ENCODE measurements at regions not wholly inside any gene's neighbourhood (a gene's known extent, or its start where the extent isn't known, plus 50 kb on each side); places are given as distances from the start of the nearest gene placed in this dataset.
A peak's percentile ranks its signal among the peaks of the same experiment; 100 is the strongest.
"Not testable (repeated sequence)": the region's sequence is repeated elsewhere in the genome, so short reads cannot be mapped to it uniquely, and the experiment has no call there.

DNA sequence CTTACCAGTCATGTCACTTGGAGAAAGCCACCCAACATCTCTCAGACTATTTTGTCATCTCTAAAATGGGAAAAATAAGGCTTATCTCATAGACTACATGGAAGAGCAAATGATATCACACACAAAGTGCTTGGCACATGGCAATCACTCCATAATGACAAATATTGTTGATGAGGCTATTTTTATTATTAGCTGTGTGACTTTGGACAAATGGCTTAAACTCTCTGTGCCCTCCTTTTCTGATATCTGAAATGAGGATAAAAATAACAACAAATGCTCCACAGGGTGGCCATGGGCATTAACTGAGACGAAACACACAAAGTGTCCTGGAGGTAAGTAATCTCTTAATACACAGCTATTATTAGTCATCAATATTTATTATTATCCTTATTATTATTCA, 125.5 kb upstream of the HAND1 start:
- Histone ChIP-seq H3K4me3 (ENCODE audit: low read length) (no peak overlapping the region), H3K9ac (ENCODE audit: low read length) (no peak overlapping the region), H3K9me3 (ENCODE audit: control insufficient read depth, low read length) (no peaks in the 10 kb centered on the region), H3K27me3 (replicated peaks; ENCODE audit: control insufficient read depth, insufficient read depth, low read length) (peaks cover 62% of the 10 kb centered on the region), H3K36me3 (ENCODE audit: control insufficient read depth, insufficient read depth, low read length, severe bottlenecking) (no peaks in the 10 kb centered on the region), H3K4me1 (ENCODE audit: control insufficient read depth, insufficient read depth, low read length) (peaks cover 6% of the 10 kb centered on the region)
- no peak for DNase-seq (ENCODE audit: low read depth)

DNA sequence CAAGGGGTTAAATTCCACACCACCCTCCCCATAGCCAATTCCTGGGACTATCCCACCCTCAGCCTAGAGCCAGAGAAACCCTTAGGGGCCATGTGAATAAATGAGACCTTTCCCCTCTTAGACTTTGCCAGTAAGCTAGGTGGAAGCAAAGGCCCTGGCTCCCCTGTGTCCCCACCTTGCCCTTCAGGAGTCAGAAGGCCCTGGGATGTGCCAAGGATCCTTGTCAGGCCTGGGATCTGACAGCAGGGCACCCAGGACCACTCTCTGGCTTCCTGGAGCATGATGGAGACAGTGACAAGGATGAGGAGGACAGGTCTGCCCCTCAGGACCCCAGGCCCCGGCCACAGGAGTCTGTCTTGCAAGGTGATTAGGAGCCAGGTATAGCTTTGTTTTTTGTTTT, 125.0 kb upstream of the HAND1 start:
- Histone ChIP-seq H3K4me3 (ENCODE audit: low read length) (no peak overlapping the region), H3K4me1 (ENCODE audit: control insufficient read depth, insufficient read depth, low read length) (peaks cover 6% of the 10 kb centered on the region), H3K27me3 (replicated peaks; ENCODE audit: control insufficient read depth, insufficient read depth, low read length) (peaks cover 62% of the 10 kb centered on the region), H3K9ac (ENCODE audit: low read length) (no peak overlapping the region), H3K9me3 (ENCODE audit: control insufficient read depth, low read length) (no peaks in the 10 kb centered on the region), H3K36me3 (ENCODE audit: control insufficient read depth, insufficient read depth, low read length, severe bottlenecking) (no peaks in the 10 kb centered on the region)
- no peak for DNase-seq (ENCODE audit: low read depth)

DNA sequence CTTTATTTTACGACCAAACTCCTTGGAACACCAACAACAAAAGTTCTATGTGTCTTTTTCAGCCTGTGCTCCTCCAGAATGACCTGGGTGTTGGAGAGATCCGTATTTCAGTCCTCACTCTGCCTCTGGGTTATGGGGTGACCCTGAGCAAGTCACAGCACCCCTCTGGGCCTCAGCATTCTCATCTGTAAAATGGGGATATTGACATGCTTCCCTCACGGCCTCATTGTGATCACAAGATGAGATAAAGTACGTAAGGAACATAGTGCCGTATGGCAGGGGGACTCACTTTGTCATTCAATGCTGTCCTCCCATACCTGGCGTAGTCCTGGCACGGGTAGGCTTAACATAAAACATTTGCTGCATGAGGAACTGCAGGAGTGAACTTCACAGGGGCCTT, 123.0 kb upstream of the HAND1 start:
- H3K9me3 ChIP-seq (ENCODE audit: control insufficient read depth, low read length): no peaks in the 10 kb centered on the region
- peaks cover 58% of the 10 kb centered on the region for H3K27me3 ChIP-seq (replicated peaks; ENCODE audit: control insufficient read depth, insufficient read depth, low read length)
- H3K9ac ChIP-seq (ENCODE audit: low read length): no peak overlapping the region
- DNase-seq (ENCODE audit: low read depth): no peak
- H3K4me3 ChIP-seq (ENCODE audit: low read length): no peak overlapping the region
- H3K36me3 ChIP-seq (ENCODE audit: control insufficient read depth, insufficient read depth, low read length, severe bottlenecking): no peaks in the 10 kb centered on the region
- H3K4me1 ChIP-seq (ENCODE audit: control insufficient read depth, insufficient read depth, low read length): peaks cover 6% of the 10 kb centered on the region

DNA sequence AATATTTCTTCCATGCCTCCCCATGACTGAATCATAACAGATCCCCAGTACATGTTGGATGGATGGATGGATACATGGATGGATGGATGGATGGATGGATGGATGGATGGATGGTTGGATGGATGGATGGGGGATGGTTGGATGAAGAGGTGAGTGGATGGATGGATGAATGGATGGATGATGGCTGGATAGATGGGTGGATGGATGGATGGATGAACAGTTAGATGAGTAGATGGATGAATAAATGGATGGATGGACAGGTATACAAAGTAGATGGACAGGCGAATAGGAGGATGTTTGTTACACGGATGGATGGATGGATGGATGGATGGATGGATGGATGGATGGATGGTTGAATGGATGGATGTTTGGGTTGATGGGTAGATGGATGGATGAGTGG, 120.0 kb upstream of the HAND1 start:
- no peak overlapping the region for H3K4me3 ChIP-seq (ENCODE audit: low read length)

DNA sequence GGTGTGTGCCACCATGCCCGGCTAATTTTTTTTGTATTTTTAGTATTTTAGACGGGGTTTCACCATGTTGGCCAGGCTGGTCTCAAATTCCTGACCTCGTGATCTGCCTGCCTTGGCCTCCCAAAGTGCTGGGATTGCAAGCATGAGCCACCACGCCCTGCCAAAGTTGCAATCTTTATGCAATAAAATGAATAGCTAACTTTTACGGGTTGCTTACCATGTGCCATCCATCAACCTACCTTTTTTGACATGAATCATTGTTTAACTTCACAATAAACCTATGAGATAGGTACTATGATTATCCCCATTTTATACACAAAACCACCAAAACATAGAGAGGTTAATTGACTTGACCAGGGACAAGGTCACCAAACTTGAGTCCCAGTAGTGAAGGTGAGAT, 118.8 kb upstream of the HAND1 start:
- Histone ChIP-seq H3K27me3 (replicated peaks; ENCODE audit: control insufficient read depth, insufficient read depth, low read length) (peaks cover 40% of the 10 kb centered on the region), H3K4me1 (ENCODE audit: control insufficient read depth, insufficient read depth, low read length) (peaks cover 12% of the 10 kb centered on the region)
- H3K9ac ChIP-seq (ENCODE audit: low read length); H3K9me3 ChIP-seq (ENCODE audit: control insufficient read depth, low read length); H3K36me3 ChIP-seq (ENCODE audit: control insufficient read depth, insufficient read depth, low read length, severe bottlenecking); DNase-seq (ENCODE audit: low read depth); H3K4me3 ChIP-seq (ENCODE audit: low read length): not testable (repeated sequence)

More for the DNA sequence above, 120.0 kb upstream of the HAND1 start:
- no peak for DNase-seq (ENCODE audit: low read depth)
- H3K4me1 ChIP-seq (ENCODE audit: control insufficient read depth, insufficient read depth, low read length): peaks cover 6% of the 10 kb centered on the region
- H3K27me3 ChIP-seq (replicated peaks; ENCODE audit: control insufficient read depth, insufficient read depth, low read length): peaks cover 48% of the 10 kb centered on the region
- H3K9ac ChIP-seq (ENCODE audit: low read length): no peak overlapping the region
- no peaks in the 10 kb centered on the region for H3K9me3 ChIP-seq (ENCODE audit: control insufficient read depth, low read length)
- H3K36me3 ChIP-seq (ENCODE audit: control insufficient read depth, insufficient read depth, low read length, severe bottlenecking): no peaks in the 10 kb centered on the region

DNA sequence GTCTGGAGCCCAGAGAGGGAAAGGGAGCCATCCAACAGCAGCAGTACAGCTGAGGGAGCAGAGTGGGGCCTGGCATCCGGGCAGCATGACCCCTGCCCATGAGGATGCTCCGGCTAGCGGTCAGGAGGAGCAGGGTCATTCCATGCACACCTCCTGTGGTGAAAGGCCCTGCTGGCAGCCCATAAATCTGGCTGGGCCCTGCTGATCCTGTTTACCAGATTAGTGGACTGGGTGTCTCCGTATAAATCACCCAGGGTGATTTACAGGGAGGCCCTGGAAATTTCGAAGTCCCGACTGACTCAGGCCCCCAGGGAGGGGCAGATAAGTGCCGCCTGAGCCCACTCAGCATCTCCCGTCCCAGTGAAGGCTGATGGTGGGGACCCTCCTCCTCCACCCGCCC, 117.6 kb upstream of the HAND1 start:
- H3K4me1 ChIP-seq (ENCODE audit: control insufficient read depth, insufficient read depth, low read length): peaks cover 12% of the 10 kb centered on the region
- no peak overlapping the region for H3K9ac ChIP-seq (ENCODE audit: low read length)
- no peaks in the 10 kb centered on the region for H3K9me3 ChIP-seq (ENCODE audit: control insufficient read depth, low read length)
- DNase-seq (ENCODE audit: low read depth): no peak
- H3K27me3 ChIP-seq (replicated peaks; ENCODE audit: control insufficient read depth, insufficient read depth, low read length): peaks cover 34% of the 10 kb centered on the region
- no peak overlapping the region for H3K4me3 ChIP-seq (ENCODE audit: low read length)
- no peaks in the 10 kb centered on the region for H3K36me3 ChIP-seq (ENCODE audit: control insufficient read depth, insufficient read depth, low read length, severe bottlenecking)

DNA sequence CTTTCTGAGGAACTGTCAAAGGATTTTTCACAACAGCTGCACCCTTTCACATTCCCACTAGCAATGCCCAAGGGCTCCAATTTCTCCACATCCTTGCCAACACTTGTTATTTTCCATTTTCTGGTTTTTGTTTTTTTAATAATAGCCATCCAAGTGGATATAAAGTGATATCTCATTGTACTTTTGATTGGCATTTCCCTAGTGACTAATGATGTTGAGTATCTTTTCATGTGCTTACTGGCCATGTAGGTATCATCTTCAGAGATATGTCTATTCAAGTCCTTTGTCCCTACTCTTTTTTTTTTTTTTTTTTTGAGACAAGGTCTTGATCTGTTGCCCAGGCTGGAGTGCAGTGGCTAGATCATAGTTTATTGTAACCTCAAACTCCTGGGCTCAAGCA, 115.8 kb upstream of the HAND1 start:
- Histone ChIP-seq H3K4me3 (ENCODE audit: low read length) (peak overlapping the region; percentile 27), H3K4me1 (ENCODE audit: control insufficient read depth, insufficient read depth, low read length) (peaks cover 12% of the 10 kb centered on the region), H3K9me3 (ENCODE audit: control insufficient read depth, low read length) (no peaks in the 10 kb centered on the region), H3K27me3 (replicated peaks; ENCODE audit: control insufficient read depth, insufficient read depth, low read length) (peaks cover 34% of the 10 kb centered on the region), H3K36me3 (ENCODE audit: control insufficient read depth, insufficient read depth, low read length, severe bottlenecking) (no peaks in the 10 kb centered on the region), H3K9ac (ENCODE audit: low read length) (no peak overlapping the region)
- DNase-seq (ENCODE audit: low read depth): peak; percentile 15

DNA sequence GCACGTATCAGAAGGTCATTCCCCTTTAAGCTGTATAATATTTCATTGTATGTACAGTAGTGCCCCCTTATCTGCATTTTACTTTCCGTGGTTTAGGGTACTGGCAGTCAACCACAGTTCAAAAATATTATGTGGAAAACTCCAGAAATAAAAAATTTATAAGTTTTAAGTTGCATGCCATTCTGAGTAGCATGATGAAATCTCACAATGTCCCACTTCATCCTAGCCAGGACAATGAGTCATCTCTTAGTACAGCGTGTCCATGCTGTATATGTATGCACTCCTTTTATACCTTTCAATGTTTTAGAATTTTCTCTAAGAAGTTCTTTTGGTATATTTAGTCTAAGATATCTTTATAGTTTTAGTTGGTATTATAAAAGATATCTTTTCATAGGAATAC, 115.0 kb upstream of the HAND1 start:
- H3K36me3 ChIP-seq (ENCODE audit: control insufficient read depth, insufficient read depth, low read length, severe bottlenecking): no peaks in the 10 kb centered on the region

DNA sequence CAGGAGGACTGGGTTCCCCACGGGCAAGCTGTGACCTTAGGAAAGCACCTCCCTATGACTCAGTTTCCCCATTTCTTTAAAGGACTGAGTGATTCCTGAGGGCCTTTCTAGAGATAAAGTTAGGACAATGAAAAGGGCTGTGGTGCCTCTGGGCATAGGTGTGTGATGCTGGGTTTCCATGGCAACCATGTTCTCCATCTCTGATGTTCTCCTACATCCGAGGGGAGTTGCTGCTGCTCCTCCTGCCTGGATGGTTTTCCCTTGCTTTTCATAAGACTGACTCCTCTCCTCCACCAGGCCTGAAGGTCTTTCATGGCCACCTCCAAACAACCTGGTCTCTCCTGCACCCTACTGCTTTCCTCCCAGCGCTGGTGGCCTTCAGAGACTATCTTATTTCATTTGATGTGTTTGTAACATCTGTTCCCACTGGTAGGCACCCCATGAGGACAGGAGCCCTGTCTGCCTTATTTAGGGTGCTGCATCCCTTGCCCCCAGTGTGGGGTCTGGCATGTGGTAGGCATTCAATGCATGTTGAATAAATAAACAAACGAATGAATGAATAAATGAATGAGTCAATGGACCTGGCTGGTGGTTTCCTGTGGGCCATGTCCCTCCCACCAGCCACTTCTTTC, 112.2 kb upstream of the HAND1 start:
- Histone ChIP-seq H3K9me3 (ENCODE audit: control insufficient read depth, low read length) (no peaks in the 10 kb centered on the region), H3K4me1 (ENCODE audit: control insufficient read depth, insufficient read depth, low read length) (peaks cover 12% of the 10 kb centered on the region), H3K27me3 (replicated peaks; ENCODE audit: control insufficient read depth, insufficient read depth, low read length) (peaks cover 29% of the 10 kb centered on the region), H3K4me3 (ENCODE audit: low read length) (no peak overlapping the region), H3K36me3 (ENCODE audit: control insufficient read depth, insufficient read depth, low read length, severe bottlenecking) (no peaks in the 10 kb centered on the region), H3K9ac (ENCODE audit: low read length) (no peak overlapping the region)
- DNase-seq (ENCODE audit: low read depth): no peak

More for the DNA sequence above, 115.0 kb upstream of the HAND1 start:
- Histone ChIP-seq H3K9ac (ENCODE audit: low read length) (no peak overlapping the region), H3K4me3 (ENCODE audit: low read length) (no peak overlapping the region), H3K27me3 (replicated peaks; ENCODE audit: control insufficient read depth, insufficient read depth, low read length) (peaks cover 32% of the 10 kb centered on the region), H3K9me3 (ENCODE audit: control insufficient read depth, low read length) (no peaks in the 10 kb centered on the region), H3K4me1 (ENCODE audit: control insufficient read depth, insufficient read depth, low read length) (peaks cover 12% of the 10 kb centered on the region)
- peak; percentile 84 for DNase-seq (ENCODE audit: low read depth)

DNA sequence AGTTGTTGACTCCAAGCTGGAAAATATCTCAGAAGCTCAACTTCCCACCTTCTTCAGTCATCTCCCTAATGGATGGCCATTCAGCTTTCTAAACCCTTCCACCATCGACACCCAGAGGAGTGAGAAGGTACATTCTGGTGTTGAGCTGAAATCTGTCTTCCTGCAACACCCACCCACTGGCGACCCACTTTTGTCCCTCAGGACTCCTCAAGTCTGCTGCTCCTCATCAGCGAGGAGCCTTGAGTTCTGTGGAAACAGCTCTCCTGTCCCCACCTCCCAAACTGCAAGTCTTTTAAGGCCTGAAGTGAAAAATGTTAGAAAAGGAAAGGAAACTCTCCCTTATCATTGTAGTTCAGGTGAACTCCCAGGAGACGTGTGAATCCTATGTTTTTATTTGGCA, 111.5 kb upstream of the HAND1 start:
- Histone ChIP-seq H3K9me3 (ENCODE audit: control insufficient read depth, low read length) (no peaks in the 10 kb centered on the region), H3K4me1 (ENCODE audit: control insufficient read depth, insufficient read depth, low read length) (peaks cover 12% of the 10 kb centered on the region), H3K27me3 (replicated peaks; ENCODE audit: control insufficient read depth, insufficient read depth, low read length) (peaks cover 35% of the 10 kb centered on the region), H3K36me3 (ENCODE audit: control insufficient read depth, insufficient read depth, low read length, severe bottlenecking) (no peaks in the 10 kb centered on the region), H3K9ac (ENCODE audit: low read length) (no peak overlapping the region), H3K4me3 (ENCODE audit: low read length) (no peak overlapping the region)
- no peak for DNase-seq (ENCODE audit: low read depth)

DNA sequence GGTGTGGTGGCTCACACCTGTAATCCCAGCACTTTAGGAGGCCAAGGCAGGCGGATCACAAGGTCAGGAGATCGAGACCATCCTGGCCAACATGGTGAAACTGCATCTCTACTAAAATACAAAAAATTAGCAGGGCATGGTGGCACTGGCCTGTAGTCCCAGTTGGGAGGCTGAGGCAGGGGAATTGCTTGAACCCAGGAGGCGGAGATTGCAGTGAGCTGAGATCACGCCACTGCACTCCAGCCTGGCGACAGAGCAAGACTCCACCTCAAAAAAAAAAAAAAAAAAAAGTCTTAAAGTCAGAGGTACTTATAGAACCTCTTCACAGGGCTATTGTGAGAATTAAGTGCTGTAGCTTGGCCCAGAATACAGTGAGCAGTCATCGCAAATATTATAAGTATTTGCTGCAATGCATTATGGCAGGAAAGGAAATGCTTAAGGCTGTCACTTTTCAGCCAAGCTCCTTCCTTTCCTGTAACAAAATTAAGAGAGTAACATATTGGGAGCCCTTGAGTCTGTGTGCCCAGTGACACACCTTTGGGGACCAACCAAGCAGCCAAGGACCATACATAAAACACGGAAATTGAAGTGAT, 110.9 kb upstream of the HAND1 start:
- DNase-seq (ENCODE audit: low read depth); H3K9me3 ChIP-seq (ENCODE audit: control insufficient read depth, low read length); H3K4me3 ChIP-seq (ENCODE audit: low read length); H3K9ac ChIP-seq (ENCODE audit: low read length); H3K36me3 ChIP-seq (ENCODE audit: control insufficient read depth, insufficient read depth, low read length, severe bottlenecking): not testable (repeated sequence)
- H3K27me3 ChIP-seq (replicated peaks; ENCODE audit: control insufficient read depth, insufficient read depth, low read length): peaks cover 41% of the 10 kb centered on the region
- peaks cover 12% of the 10 kb centered on the region for H3K4me1 ChIP-seq (ENCODE audit: control insufficient read depth, insufficient read depth, low read length)

All from adipocyte (in vitro differentiated cells).